IPS DF 4.7 (cell line): ENCODE measurements at regions not wholly inside any gene's neighbourhood (a gene's known extent, or its start where the extent isn't known, plus 50 kb on each side); places are given as distances from the start of the nearest gene placed in this dataset.

Experiments used
- DNase-seq: peaks from one replicate; pipeline ENCODE4 v3.0.0-alpha.2; 2013; ENCODE audit warnings: low spot score; ENCODE audit errors: extremely low read depth

GRCh38 chr21:20618878-20619277, 379.3 kb upstream of the NCAM2 start:
- DNase-seq = no peak

GRCh38 chr21:20627594-20627993, 370.6 kb upstream of the NCAM2 start:
- DNase-seq = no peak

- DNase-seq = no peak
Observed at GRCh38 chr21:20631633-20632032, 366.6 kb upstream of the NCAM2 start.

GRCh38 chr21:20639026-20639425, 359.2 kb upstream of the NCAM2 start:
- DNase-seq = no peak

GRCh38 chr21:20641241-20641640, 357.0 kb upstream of the NCAM2 start:
- no peak for DNase-seq

- DNase-seq = no peak
Observed at GRCh38 chr21:20642681-20643080, 355.5 kb upstream of the NCAM2 start.

- no peak for DNase-seq
Observed at GRCh38 chr21:20644552-20644951, 353.7 kb upstream of the NCAM2 start.

GRCh38 chr21:20645344-20645743, 352.9 kb upstream of the NCAM2 start:
- DNase-seq = no peak

- DNase-seq = no peak
Observed at GRCh38 chr21:20646431-20647165, 351.6 kb upstream of the NCAM2 start.

- no peak for DNase-seq
Observed at GRCh38 chr21:20647607-20648006, 350.6 kb upstream of the NCAM2 start.

GRCh38 chr21:20649231-20649630, 349.0 kb upstream of the NCAM2 start:
- no peak for DNase-seq

- DNase-seq = no peak
Observed at GRCh38 chr21:20652846-20653245, 345.4 kb upstream of the NCAM2 start.

- DNase-seq = no peak
Observed at GRCh38 chr21:20661246-20661645, 337.0 kb upstream of the NCAM2 start.

GRCh38 chr21:20661745-20662422, 336.3 kb upstream of the NCAM2 start:
- peak; percentile 89 for DNase-seq

- no peak for DNase-seq
Observed at GRCh38 chr21:20662514-20662913, 335.7 kb upstream of the NCAM2 start.

GRCh38 chr21:20667931-20668330, 330.3 kb upstream of the NCAM2 start:
- DNase-seq = no peak

GRCh38 chr21:20685475-20685874, 312.7 kb upstream of the NCAM2 start:
- DNase-seq = no peak

- DNase-seq = no peak
Observed at GRCh38 chr21:20698585-20698984, 299.6 kb upstream of the NCAM2 start.

- DNase-seq = no peak
Observed at GRCh38 chr21:20701235-20701634, 297.0 kb upstream of the NCAM2 start.

GRCh38 chr21:20703112-20703767, 295.0 kb upstream of the NCAM2 start:
- no peak for DNase-seq

- no peak for DNase-seq
Observed at GRCh38 chr21:20720623-20721022, 277.6 kb upstream of the NCAM2 start.

GRCh38 chr21:20721151-20721550, 277.1 kb upstream of the NCAM2 start:
- DNase-seq = no peak

- no peak for DNase-seq
Observed at GRCh38 chr21:20728691-20729090, 269.5 kb upstream of the NCAM2 start.
